GM23248 (cell line): ENCODE measurements at regions not wholly inside any gene's neighbourhood (a gene's known extent, or its start where the extent isn't known, plus 50 kb on each side); places are given as distances from the start of the nearest gene placed in this dataset.

Source experiments
- DNase-seq: peaks from one replicate; pipeline ENCODE4 v3.0.0-alpha.2; 2015
- H2AFZ ChIP-seq: fragments of 200-600 bp; sonication (generic); 2 replicates; pipeline ENCODE4 v1.6.1; 2016; ENCODE audit warnings: antibody characterized with exemption
- H3F3A ChIP-seq: fragments of 200-600 bp; sonication (generic); 2 replicates; pipeline ENCODE4 v1.6.1; 2016; ENCODE audit warnings: mild to moderate bottlenecking, antibody characterized with exemption, mixed run types; ENCODE audit not compliant: insufficient read depth
- H3K27ac ChIP-seq: fragments of 200-600 bp; sonication (generic); 2 replicates; pipeline ENCODE4 v1.5.1; 2016; ENCODE audit warnings: mild to moderate bottlenecking
- H3K27me3 ChIP-seq: fragments of 200-600 bp; sonication (generic); replicated peaks from 2 replicates; pipeline ENCODE4 v1.6.1; 2016; ENCODE audit warnings: mild to moderate bottlenecking; ENCODE audit not compliant: insufficient read depth
- H3K36me3 ChIP-seq: fragments of 200-600 bp; sonication (generic); 2 replicates; pipeline ENCODE4 v1.6.1; 2016; ENCODE audit warnings: low read depth, mild to moderate bottlenecking
- H3K4me1 ChIP-seq: fragments of 200-600 bp; sonication (generic); 2 replicates; pipeline ENCODE4 v1.6.1; 2016; ENCODE audit warnings: mild to moderate bottlenecking; ENCODE audit not compliant: insufficient read depth
- H3K4me2 ChIP-seq: fragments of 200-600 bp; sonication (generic); one replicate; pipeline ENCODE4 v1.6.1; 2016; ENCODE audit warnings: mild to moderate bottlenecking; ENCODE audit not compliant: unreplicated experiment
- H3K4me3 ChIP-seq: fragments of 200-600 bp; sonication (generic); 2 replicates; pipeline ENCODE4 v1.5.1; 2016; ENCODE audit warnings: mild to moderate bottlenecking
- H3K79me2 ChIP-seq: fragments of 200-600 bp; sonication (generic); 2 replicates; pipeline ENCODE4 v1.6.1; 2016; ENCODE audit warnings: mild to moderate bottlenecking; ENCODE audit not compliant: insufficient read depth
- H3K9ac ChIP-seq: fragments of 200-600 bp; sonication (generic); 2 replicates; pipeline ENCODE4 v1.6.1; 2016; ENCODE audit warnings: mild to moderate bottlenecking
- H3K9me2 ChIP-seq: fragments of 200-600 bp; sonication (generic); 2 replicates; pipeline ENCODE4 v1.6.1; 2016; ENCODE audit warnings: mixed run types, mild to moderate bottlenecking, moderate library complexity; ENCODE audit not compliant: insufficient read depth
- H3K9me3 ChIP-seq: fragments of 200-600 bp; sonication (generic); one replicate; pipeline ENCODE4 v1.6.1; 2017; ENCODE audit warnings: low read depth
- H4K20me1 ChIP-seq: fragments of 200-600 bp; sonication (generic); 2 replicates; pipeline ENCODE4 v1.6.0; 2016; ENCODE audit not compliant: insufficient read depth
- EZH2 ChIP-seq: fragments of 200-600 bp; sonication (generic); IDR thresholded peaks from 2 replicates; pipeline ENCODE4 v1.6.1; 2018; ENCODE audit warnings: antibody characterized with exemption, mild to moderate bottlenecking; ENCODE audit not compliant: insufficient read depth, poor library complexity, severe bottlenecking
- EZH2phosphoT487 ChIP-seq: fragments of 200-600 bp; sonication (generic); IDR thresholded peaks from 2 replicates; pipeline ENCODE4 v1.6.1; 2018; ENCODE audit warnings: antibody characterized with exemption, moderate library complexity, mild to moderate bottlenecking, low read depth; ENCODE audit not compliant: insufficient read depth
- WGBS, 2 experiments: methylation state at CpG; one replicate each; pipeline ENCODE4 v1.1.6; 2015 to 2017; ENCODE audit warnings: low lambda C conversion rate in 2 of 2, low coverage in 1 of 2; ENCODE audit errors: missing lambda C conversion rate in 2 of 2; 5-methylcytosine and 5-hydroxymethylcytosine counted together
- in situ Hi-C: fragments of 300-500 bp; cut with MboI; formaldehyde crosslinking; loops from 2 replicates; pipeline ENCODE4 v1.15.0; 2020

DNA sequence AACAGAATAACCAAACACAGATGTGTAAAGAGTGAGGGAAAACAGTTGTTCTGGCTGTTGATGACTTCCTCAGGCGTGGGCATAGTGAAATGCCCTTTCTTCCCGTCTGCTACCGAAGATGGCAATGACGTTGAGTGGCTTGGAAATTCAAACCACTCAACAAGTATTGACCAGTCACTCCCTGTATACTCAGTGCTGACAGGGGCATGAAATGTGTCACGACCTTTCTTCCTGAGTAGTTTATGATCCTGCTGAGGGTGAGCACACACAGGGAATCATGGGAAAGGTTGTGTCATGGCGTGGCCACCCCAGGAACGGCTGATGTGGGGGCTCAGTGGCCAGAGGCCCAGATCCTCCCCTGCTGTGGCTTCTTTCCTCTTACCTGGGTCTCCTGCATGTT lies 87.8 kb upstream of the C1QTNF9B start:
- Histone ChIP-seq H2AFZ (no peak overlapping the region), H3F3A (peaks cover 10% of the 10 kb centered on the region), H3K4me2 (no peak overlapping the region), H3K27ac (no peak overlapping the region), H3K9me3 (no peaks in the 10 kb centered on the region), H3K4me1 (peaks cover 21% of the 10 kb centered on the region; the same call in 1 of the 2 replicates), H3K27me3 (no peaks in the 10 kb centered on the region), H3K79me2 (no peaks in the 10 kb centered on the region), H3K36me3 (no peaks in the 10 kb centered on the region), H3K9ac (no peak overlapping the region), H4K20me1 (no peaks in the 10 kb centered on the region), H3K4me3 (no peak overlapping the region), H3K9me2 (no peaks in the 10 kb centered on the region)
- no peak for DNase-seq
- in situ Hi-C loops: no loop called here
- no peak for TF ChIP-seq EZH2phosphoT487
- TF ChIP-seq EZH2: no peak
- 59 to 66% methylated on average over 7 of the region's 7 CpGs for WGBS, 2 experiments

DNA sequence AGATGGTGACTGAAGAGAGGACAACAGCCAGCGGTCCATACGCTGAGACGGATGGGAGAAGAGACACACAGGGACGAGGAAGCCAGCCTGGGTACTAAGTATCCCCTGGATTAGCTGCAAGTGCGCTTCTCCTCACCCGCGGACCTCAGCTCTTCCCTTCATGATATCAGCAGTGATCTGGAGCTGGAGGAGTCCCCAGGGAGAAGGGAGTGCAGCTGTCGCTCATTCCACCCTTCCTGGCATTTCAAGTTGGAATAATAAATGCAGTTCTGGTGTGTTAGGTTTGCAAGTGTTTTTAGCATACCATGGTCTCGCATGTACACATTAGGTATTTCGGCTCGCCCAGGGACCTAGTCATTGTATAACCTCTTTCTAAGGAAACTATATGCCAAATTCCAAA lies 88.5 kb upstream of the C1QTNF9B start:
- Histone ChIP-seq H3K79me2 (no peaks in the 10 kb centered on the region), H4K20me1 (no peaks in the 10 kb centered on the region), H2AFZ (no peak overlapping the region), H3K4me3 (no peak overlapping the region), H3K4me1 (peaks cover 16% of the 10 kb centered on the region; the same call in 1 of the 2 replicates), H3K9me2 (no peaks in the 10 kb centered on the region), H3K9me3 (no peaks in the 10 kb centered on the region), H3F3A (peaks cover 10% of the 10 kb centered on the region), H3K27ac (0 out of 2 replicates have a peak overlapping the region, but pooled peaks have one; percentile 16), H3K9ac (no peak overlapping the region), H3K36me3 (no peaks in the 10 kb centered on the region), H3K4me2 (no peak overlapping the region), H3K27me3 (no peaks in the 10 kb centered on the region)
- DNase-seq: no peak
- TF ChIP-seq EZH2: no peak
- TF ChIP-seq EZH2phosphoT487: no peak
- in situ Hi-C loops: no loop called here
- 92 to 97% methylated on average over 11 of the region's 11 CpGs for WGBS, 2 experiments

DNA sequence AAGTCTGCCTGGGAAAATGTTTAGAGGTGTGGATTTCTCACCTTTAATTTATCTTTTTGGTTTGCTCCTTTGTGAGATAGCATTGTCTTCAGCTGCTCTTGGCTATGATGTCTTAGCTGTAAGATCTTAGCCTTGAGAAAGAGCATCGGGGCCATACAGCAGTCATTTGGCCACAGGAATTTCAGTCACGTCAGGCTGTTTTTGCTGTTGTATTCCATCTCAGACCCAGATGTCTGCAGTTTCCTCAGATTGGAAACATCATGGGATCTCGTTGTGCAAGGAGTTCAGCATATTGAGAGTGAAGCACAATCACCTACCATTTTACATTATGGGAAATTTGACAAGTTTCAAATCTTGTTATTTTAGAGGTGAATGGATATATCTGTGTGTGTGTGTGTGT lies 89.3 kb upstream of the C1QTNF9B start:
- peaks cover 10% of the 10 kb centered on the region for H3F3A ChIP-seq
- in situ Hi-C loops: no loop called here
- no peaks in the 10 kb centered on the region for H3K36me3 ChIP-seq
- no peak overlapping the region for H3K9ac ChIP-seq
- H3K9me2 ChIP-seq: no peaks in the 10 kb centered on the region
- H3K79me2 ChIP-seq: no peaks in the 10 kb centered on the region
- peak; percentile 70 for DNase-seq
- no peaks in the 10 kb centered on the region for H4K20me1 ChIP-seq
- no peaks in the 10 kb centered on the region for H3K9me3 ChIP-seq
- peak overlapping the region; percentile 51 for H3K27ac ChIP-seq
- H3K4me3 ChIP-seq: no peak overlapping the region
- TF ChIP-seq EZH2phosphoT487 (no peak), EZH2 (no peak)
- H3K4me1 ChIP-seq: peaks cover 16% of the 10 kb centered on the region; the same call in 1 of the 2 replicates
- no peaks in the 10 kb centered on the region for H3K27me3 ChIP-seq
- 78 to 82% methylated on average over 3 of the region's 3 CpGs for WGBS, 2 experiments
- no peak overlapping the region for H3K4me2 ChIP-seq
- no peak overlapping the region for H2AFZ ChIP-seq

DNA sequence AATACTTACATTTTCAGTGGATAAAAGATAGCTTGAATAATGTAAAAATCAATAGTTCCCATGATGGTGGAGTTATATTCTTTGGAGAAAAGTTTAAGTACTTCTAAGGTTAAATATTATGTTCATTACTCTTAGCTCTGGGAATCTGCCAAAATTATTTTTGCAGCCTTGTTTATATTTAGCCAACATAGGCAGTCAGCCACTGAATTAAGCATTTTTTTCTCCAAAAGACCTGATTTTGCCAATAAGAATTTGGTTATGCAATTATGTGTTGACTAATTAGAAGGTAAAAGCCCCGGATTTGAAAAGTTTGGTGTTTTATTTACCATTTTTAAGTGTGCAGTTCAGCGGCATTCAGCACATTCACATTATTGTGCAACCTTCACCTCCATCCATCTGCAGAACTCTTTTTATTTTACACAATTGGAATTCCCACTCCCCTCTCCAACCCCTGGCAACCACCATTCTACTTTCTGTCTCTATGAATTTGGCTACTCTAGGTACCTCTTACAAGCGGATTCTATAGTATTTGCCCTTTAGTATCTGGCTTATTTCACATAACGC lies 90.1 kb upstream of the C1QTNF9B start:
- Histone ChIP-seq H3K9me3 (no peaks in the 10 kb centered on the region), H3K9me2 (no peaks in the 10 kb centered on the region), H3K4me3 (no peak overlapping the region), H3K27me3 (no peaks in the 10 kb centered on the region), H3K4me2 (no peak overlapping the region), H3F3A (peaks cover 10% of the 10 kb centered on the region), H3K79me2 (no peaks in the 10 kb centered on the region), H3K36me3 (no peaks in the 10 kb centered on the region), H3K27ac (peak overlapping the region; percentile 51), H3K9ac (no peak overlapping the region), H4K20me1 (no peaks in the 10 kb centered on the region), H3K4me1 (peaks cover 16% of the 10 kb centered on the region; the same call in 1 of the 2 replicates), H2AFZ (no peak overlapping the region)
- 43 to 47% methylated on average over 4 of the region's 4 CpGs for WGBS, 2 experiments
- TF ChIP-seq EZH2 (no peak), EZH2phosphoT487 (no peak)
- peak; percentile 62 for DNase-seq
- in situ Hi-C loops: no loop called here
